ENCODE measurements at regions not wholly inside any gene's neighbourhood (a gene's known extent, or its start where the extent isn't known, plus 50 kb on each side); places are given as distances from the start of the nearest gene placed in this dataset.
"Not testable (repeated sequence)": the region's sequence is repeated elsewhere in the genome, so short reads cannot be mapped to it uniquely, and the experiment has no call there.

- H3K4me3 Mint-ChIP-seq (ENCODE audit: low read depth, unreplicated experiment); H3K4me1 Mint-ChIP-seq (ENCODE audit: low read depth, unreplicated experiment); BruUV-seq (replicated peaks); H3K27ac Mint-ChIP-seq (ENCODE audit: unreplicated experiment); intact Hi-C loops (cut with micrococcal nuclease; ENCODE audit: unreplicated experiment); H3K36me3 Mint-ChIP-seq (ENCODE audit: insufficient read depth, unreplicated experiment); H3K9me3 Mint-ChIP-seq (ENCODE audit: low read depth, unreplicated experiment); H3K27me3 Mint-ChIP-seq (ENCODE audit: unreplicated experiment): not testable (repeated sequence)
- CTCF ChIA-PET, result interaction anchor here (0.8 to 1.3 kb wide), 3 partner anchors 8 to 204 kb away, joined by 3 to 4 read pairs (median 3); no protein-coding TSS in a partner anchor
- peak; percentile 55 for DNase-seq
- peak; percentile 19 for TF ChIP-seq CTCF (IDR thresholded peaks at IDR 0.05; ENCODE audit: unreplicated experiment)
Measured at GRCh38 chr5:119769695-119770693, 140.6 kb downstream of the FAM170A start.

GRCh38 chr5:119780145-119780544 is 150.8 kb downstream of the FAM170A start:
- CTCF ChIA-PET; H3K27me3 Mint-ChIP-seq (ENCODE audit: unreplicated experiment); H3K4me3 Mint-ChIP-seq (ENCODE audit: low read depth, unreplicated experiment); intact Hi-C loops (cut with micrococcal nuclease; ENCODE audit: unreplicated experiment); DNase-seq; H3K36me3 Mint-ChIP-seq (ENCODE audit: insufficient read depth, unreplicated experiment); H3K27ac Mint-ChIP-seq (ENCODE audit: unreplicated experiment); BruUV-seq (replicated peaks); H3K9me3 Mint-ChIP-seq (ENCODE audit: low read depth, unreplicated experiment); H3K4me1 Mint-ChIP-seq (ENCODE audit: low read depth, unreplicated experiment): not testable (repeated sequence)

DNA sequence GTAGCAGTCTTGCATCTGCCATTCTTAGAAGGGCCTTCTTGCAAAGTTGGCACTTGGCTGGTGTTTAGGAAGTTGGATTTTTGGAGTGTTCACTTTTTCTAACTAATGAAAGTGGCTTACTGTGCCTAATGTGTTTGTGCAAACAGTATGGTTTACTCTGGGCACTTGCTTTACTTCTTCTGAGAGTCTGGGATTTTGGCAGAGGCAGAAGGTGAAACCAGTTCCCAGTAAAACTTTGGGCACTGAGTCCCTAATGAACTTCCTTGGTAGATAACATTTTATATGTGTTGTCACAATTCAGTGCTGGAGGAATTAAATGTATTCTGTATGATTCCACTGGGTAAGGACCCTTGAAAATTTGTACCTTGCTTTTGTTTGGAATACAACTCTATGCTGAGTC is 155.7 kb downstream of the FAM170A start:
- Mint-ChIP-seq H3K36me3 (ENCODE audit: insufficient read depth, unreplicated experiment) (no peaks in the 10 kb centered on the region), H3K9me3 (ENCODE audit: low read depth, unreplicated experiment) (no peaks in the 10 kb centered on the region), H3K4me1 (ENCODE audit: low read depth, unreplicated experiment) (no peaks in the 10 kb centered on the region), H3K27ac (ENCODE audit: unreplicated experiment) (no peak overlapping the region), H3K27me3 (ENCODE audit: unreplicated experiment) (no peaks in the 10 kb centered on the region), H3K4me3 (ENCODE audit: low read depth, unreplicated experiment) (no peak overlapping the region)
- DNase-seq, result no peak
- intact Hi-C loops (cut with micrococcal nuclease; ENCODE audit: unreplicated experiment), result no loop called here
- TF ChIP-seq CTCF (IDR thresholded peaks at IDR 0.05; ENCODE audit: unreplicated experiment), result no peak
- CTCF ChIA-PET, result no interaction called here
- BruUV-seq (replicated peaks), result no TSS peak

DNA sequence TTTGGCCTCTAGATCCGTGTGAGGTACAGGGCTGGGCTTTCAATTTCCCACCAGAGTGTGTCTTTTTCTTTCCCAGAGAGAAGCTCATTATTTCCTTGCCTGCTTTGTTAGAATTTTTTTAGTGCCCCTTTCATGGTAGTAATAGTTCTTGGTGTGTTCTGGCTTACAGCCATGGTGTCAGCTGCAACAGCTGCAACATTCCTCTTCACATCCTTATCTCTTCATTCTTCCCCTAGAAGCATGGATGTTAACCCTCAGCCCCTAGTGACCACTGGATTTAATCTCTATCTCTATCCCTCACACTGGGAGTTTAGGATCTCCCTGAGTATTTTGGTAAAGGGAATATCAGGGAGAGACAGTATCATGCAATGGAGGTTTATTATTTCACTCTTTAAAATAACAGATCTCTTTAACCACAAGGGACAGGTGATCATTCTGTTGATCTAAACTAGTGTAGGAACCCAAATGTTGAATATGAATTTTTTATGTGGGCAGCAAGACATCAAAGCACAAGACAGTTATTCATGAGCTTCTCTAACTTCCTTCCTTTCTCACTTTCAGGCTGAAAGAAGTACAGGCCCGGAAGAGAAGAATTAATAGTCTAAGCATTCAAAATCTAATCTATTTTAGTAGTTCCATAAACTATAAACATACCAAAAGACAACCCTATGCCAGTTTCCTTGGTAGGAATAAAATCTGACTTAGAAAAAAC is 160.2 kb downstream of the FAM170A start:
- CTCF ChIA-PET, result no interaction called here
- Mint-ChIP-seq H3K4me1 (ENCODE audit: low read depth, unreplicated experiment) (no peaks in the 10 kb centered on the region), H3K27me3 (ENCODE audit: unreplicated experiment) (no peaks in the 10 kb centered on the region), H3K27ac (ENCODE audit: unreplicated experiment) (no peak overlapping the region), H3K4me3 (ENCODE audit: low read depth, unreplicated experiment) (no peak overlapping the region), H3K36me3 (ENCODE audit: insufficient read depth, unreplicated experiment) (no peaks in the 10 kb centered on the region), H3K9me3 (ENCODE audit: low read depth, unreplicated experiment) (no peaks in the 10 kb centered on the region)
- TF ChIP-seq CTCF (IDR thresholded peaks at IDR 0.05; ENCODE audit: unreplicated experiment), result no peak
- intact Hi-C loops (cut with micrococcal nuclease; ENCODE audit: unreplicated experiment), result no loop called here
- DNase-seq, result no peak
- no TSS peak for BruUV-seq (replicated peaks)
